ENCODE measurements at regions not wholly inside any gene's neighbourhood (a gene's known extent, or its start where the extent isn't known, plus 50 kb on each side); places are given as distances from the start of the nearest gene placed in this dataset.

DNA sequence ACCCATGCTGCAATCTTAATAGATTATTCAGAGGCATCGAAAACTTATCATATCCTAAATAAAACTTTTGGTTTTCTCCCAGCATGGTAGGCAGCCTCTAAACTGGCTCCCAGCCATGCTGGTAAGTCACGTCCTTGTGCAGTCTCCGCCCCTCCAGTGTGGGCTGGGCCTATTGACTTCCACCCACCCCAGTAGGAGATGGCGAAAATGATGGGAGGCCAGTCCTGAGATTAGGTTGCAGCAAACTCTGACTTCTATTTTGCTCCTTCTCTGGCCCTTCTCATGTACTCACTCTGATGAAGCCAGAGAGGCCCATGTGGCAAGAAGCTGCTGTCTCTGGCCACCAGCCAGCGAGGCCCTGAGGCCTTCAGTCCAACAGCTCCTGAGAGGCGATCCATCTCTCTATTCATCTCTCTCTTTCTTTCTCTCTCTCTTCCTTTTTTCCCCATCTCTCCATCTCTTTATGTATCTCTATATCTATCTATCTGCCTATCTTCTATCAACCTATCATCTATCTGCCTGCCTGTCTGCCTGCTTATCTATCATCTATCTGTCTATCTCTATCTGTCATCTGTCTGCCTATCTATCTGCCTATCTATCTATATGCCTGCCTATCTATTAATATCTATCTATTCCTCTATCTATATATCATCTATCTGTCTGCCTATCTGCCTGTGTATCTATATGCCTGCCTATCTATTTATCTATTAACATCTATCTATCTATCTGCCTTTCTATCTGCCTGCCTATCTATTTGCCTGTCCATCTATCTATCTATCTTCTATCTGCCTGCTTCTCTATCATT, 52.7 kb upstream of the STX16 start:
- Histone ChIP-seq H3K9me1 (ENCODE audit: control insufficient read depth, extremely low read depth, insufficient read depth, low read length) (no peaks in the 10 kb centered on the region), H2AFZ (ENCODE audit: control insufficient read depth, low read length) (no peak overlapping the region), H3K4me3 (ENCODE audit: control insufficient read depth in 2 of 3, extremely low read depth in 1 of 3, insufficient read depth in 2 of 3, low read depth in 1 of 3, low read length in 3 of 3) (no peak overlapping the region), H3K36me3 (ENCODE audit: control insufficient read depth in 2 of 2, extremely low read depth in 1 of 2, insufficient read depth in 2 of 2, low read length in 2 of 2) (no peaks in the 10 kb centered on the region), H3K79me2 (ENCODE audit: control insufficient read depth, insufficient read depth, low read length) (no peaks in the 10 kb centered on the region), H4K20me1 (ENCODE audit: control insufficient read depth, extremely low read depth, insufficient read depth, low read length) (no peaks in the 10 kb centered on the region), H3K27me3 (ENCODE audit: control insufficient read depth, extremely low read depth, insufficient read depth, low read length) (peaks cover 34% of the 10 kb centered on the region), H3K4me1 (ENCODE audit: control insufficient read depth, extremely low read depth, insufficient read depth, low read length) (no peaks in the 10 kb centered on the region), H3K4me2 (ENCODE audit: control insufficient read depth, extremely low read depth, insufficient read depth, low read depth, low read length) (no peak overlapping the region), H3K9me3 (ENCODE audit: control insufficient read depth, low read depth, low read length) (no peaks in the 10 kb centered on the region), H3K9ac (ENCODE audit: control insufficient read depth, extremely low read depth, insufficient read depth, low read length) (no peak overlapping the region), H3K27ac (ENCODE audit: control insufficient read depth, insufficient read depth, low read length) (no peak overlapping the region)
- DNase-seq (ENCODE audit: low read depth, low spot score), result no peak
- no peak for FAIRE-seq
- TF ChIP-seq EZH2 (IDR thresholded peaks at IDR 0.05; ENCODE audit: low read length), result no peak
- TF ChIP-seq, protein P1, sequence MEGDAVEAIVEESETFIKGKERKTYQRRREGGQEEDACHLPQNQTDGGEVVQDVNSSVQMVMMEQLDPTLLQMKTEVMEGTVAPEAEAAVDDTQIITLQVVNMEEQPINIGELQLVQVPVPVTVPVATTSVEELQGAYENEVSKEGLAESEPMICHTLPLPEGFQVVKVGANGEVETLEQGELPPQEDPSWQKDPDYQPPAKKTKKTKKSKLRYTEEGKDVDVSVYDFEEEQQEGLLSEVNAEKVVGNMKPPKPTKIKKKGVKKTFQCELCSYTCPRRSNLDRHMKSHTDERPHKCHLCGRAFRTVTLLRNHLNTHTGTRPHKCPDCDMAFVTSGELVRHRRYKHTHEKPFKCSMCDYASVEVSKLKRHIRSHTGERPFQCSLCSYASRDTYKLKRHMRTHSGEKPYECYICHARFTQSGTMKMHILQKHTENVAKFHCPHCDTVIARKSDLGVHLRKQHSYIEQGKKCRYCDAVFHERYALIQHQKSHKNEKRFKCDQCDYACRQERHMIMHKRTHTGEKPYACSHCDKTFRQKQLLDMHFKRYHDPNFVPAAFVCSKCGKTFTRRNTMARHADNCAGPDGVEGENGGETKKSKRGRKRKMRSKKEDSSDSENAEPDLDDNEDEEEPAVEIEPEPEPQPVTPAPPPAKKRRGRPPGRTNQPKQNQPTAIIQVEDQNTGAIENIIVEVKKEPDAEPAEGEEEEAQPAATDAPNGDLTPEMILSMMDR (optimal IDR thresholded peaks at IDR 0.05 in 1 of 3, IDR thresholded peaks at IDR 0.05 in 1 of 3, conservative IDR thresholded peaks at IDR 0.05 in 1 of 3; ENCODE audit: extremely low read depth in 1 of 3, insufficient read depth in 2 of 3, low read length in 3 of 3), result no peak
- dilution Hi-C loops (cut with MboI; ENCODE audit: extremely low pct_ligation_motif_present, low sequenced_read_pairs), result no loop called here

DNA sequence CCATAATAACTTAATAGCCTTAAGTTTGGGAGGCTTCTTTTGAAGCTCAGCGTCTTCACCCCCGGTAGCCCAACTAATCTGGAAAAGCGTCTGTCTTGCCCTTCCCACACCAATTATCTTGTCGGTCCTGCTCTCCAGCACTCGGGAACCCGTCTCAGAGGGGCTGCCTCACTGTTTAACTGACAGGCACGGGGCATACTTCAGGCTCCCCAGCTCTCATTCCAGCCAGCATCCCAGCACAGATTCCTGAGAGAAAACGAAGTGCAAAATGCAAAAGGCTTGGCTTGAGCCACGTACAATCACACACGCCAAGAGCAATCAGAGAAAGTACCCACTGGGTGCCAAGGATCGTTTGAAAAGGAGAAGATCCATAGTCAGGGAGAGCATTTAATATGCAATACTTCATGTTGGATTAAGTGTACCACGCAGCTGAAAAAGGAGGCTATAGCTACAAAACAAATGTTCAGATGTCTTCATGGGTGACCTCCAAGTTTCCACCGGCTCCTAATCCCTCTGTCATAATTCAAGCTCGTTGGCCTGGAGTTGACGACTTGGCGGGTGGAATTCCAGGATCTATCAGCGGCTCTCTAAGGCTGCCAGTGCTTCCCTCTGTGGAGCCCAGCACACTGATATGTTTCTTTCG, 53.7 kb upstream of the STX16 start:
- dilution Hi-C loops (cut with MboI; ENCODE audit: extremely low pct_ligation_motif_present, low sequenced_read_pairs), result no loop called here
- FAIRE-seq, result no peak
- TF ChIP-seq, protein P1 (optimal IDR thresholded peaks at IDR 0.05 in 1 of 3, IDR thresholded peaks at IDR 0.05 in 1 of 3, conservative IDR thresholded peaks at IDR 0.05 in 1 of 3; ENCODE audit: extremely low read depth in 1 of 3, insufficient read depth in 2 of 3, low read length in 3 of 3), result no peak
- TF ChIP-seq EZH2 (IDR thresholded peaks at IDR 0.05; ENCODE audit: low read length), result no peak
- no peak overlapping the region for H3K4me2 ChIP-seq (ENCODE audit: control insufficient read depth, extremely low read depth, insufficient read depth, low read depth, low read length)
- no peaks in the 10 kb centered on the region for H3K9me3 ChIP-seq (ENCODE audit: control insufficient read depth, low read depth, low read length)
- peaks cover 44% of the 10 kb centered on the region for H3K27me3 ChIP-seq (ENCODE audit: control insufficient read depth, extremely low read depth, insufficient read depth, low read length)
- H3K4me3 ChIP-seq (ENCODE audit: control insufficient read depth in 2 of 3, extremely low read depth in 1 of 3, insufficient read depth in 2 of 3, low read depth in 1 of 3, low read length in 3 of 3), result no peak overlapping the region
- no peak for DNase-seq (ENCODE audit: low read depth, low spot score)
- no peak overlapping the region for H3K27ac ChIP-seq (ENCODE audit: control insufficient read depth, insufficient read depth, low read length)
- H3K36me3 ChIP-seq (ENCODE audit: control insufficient read depth in 2 of 2, extremely low read depth in 1 of 2, insufficient read depth in 2 of 2, low read length in 2 of 2), result no peaks in the 10 kb centered on the region
- H3K9me1 ChIP-seq (ENCODE audit: control insufficient read depth, extremely low read depth, insufficient read depth, low read length), result no peaks in the 10 kb centered on the region
- H3K79me2 ChIP-seq (ENCODE audit: control insufficient read depth, insufficient read depth, low read length), result no peaks in the 10 kb centered on the region
- H4K20me1 ChIP-seq (ENCODE audit: control insufficient read depth, extremely low read depth, insufficient read depth, low read length), result no peaks in the 10 kb centered on the region
- no peak overlapping the region for H2AFZ ChIP-seq (ENCODE audit: control insufficient read depth, low read length)
- H3K9ac ChIP-seq (ENCODE audit: control insufficient read depth, extremely low read depth, insufficient read depth, low read length), result no peak overlapping the region
- no peaks in the 10 kb centered on the region for H3K4me1 ChIP-seq (ENCODE audit: control insufficient read depth, extremely low read depth, insufficient read depth, low read length)

All from keratinocyte (primary cell).